ENCODE measurements at regions not wholly inside any gene's neighbourhood (a gene's known extent, or its start where the extent isn't known, plus 50 kb on each side); places are given as distances from the start of the nearest gene placed in this dataset.

- Histone ChIP-seq H3K4me3 (ENCODE audit: low read depth, low read length, poor library complexity, severe bottlenecking) (no peak overlapping the region), H3K27me3 (replicated peaks; ENCODE audit: insufficient read depth, low read depth, low read length, poor library complexity) (no peaks in the 10 kb centered on the region), H3K4me1 (ENCODE audit: insufficient read depth, low read length, poor library complexity, severe bottlenecking) (no peaks in the 10 kb centered on the region), H3K9me3 (ENCODE audit: low read depth, low read length, poor library complexity, severe bottlenecking) (no peaks in the 10 kb centered on the region), H3K36me3 (ENCODE audit: insufficient read depth, low read length, poor library complexity, severe bottlenecking) (no peaks in the 10 kb centered on the region), H3K27ac (ENCODE audit: low read depth, low read length, poor library complexity, severe bottlenecking) (no peak overlapping the region)
- ChIA-PET POLR2A (ENCODE audit: low non-redundant PET) (no interaction called here), CTCF (no interaction called here)
- no peak for TF ChIP-seq EZH2 (IDR thresholded peaks at IDR 0.05; ENCODE audit: borderline replicate concordance, low read depth, low read length, poor library complexity, severe bottlenecking)
- TF ChIP-seq, protein P1, sequence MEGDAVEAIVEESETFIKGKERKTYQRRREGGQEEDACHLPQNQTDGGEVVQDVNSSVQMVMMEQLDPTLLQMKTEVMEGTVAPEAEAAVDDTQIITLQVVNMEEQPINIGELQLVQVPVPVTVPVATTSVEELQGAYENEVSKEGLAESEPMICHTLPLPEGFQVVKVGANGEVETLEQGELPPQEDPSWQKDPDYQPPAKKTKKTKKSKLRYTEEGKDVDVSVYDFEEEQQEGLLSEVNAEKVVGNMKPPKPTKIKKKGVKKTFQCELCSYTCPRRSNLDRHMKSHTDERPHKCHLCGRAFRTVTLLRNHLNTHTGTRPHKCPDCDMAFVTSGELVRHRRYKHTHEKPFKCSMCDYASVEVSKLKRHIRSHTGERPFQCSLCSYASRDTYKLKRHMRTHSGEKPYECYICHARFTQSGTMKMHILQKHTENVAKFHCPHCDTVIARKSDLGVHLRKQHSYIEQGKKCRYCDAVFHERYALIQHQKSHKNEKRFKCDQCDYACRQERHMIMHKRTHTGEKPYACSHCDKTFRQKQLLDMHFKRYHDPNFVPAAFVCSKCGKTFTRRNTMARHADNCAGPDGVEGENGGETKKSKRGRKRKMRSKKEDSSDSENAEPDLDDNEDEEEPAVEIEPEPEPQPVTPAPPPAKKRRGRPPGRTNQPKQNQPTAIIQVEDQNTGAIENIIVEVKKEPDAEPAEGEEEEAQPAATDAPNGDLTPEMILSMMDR (conservative IDR thresholded peaks at IDR 0.05; ENCODE audit: low read depth, low read length), result no peak
- DNase-seq (ENCODE audit: low spot score), result no peak
- no TSS peak for BruUV-seq (replicated peaks)
- intact Hi-C loops (cut with micrococcal nuclease; ENCODE audit: unreplicated experiment), result no loop called here
These were observed 105.3 kb upstream of the AMN1 start for GRCh38 chr12:31834150-31834549.

DNA sequence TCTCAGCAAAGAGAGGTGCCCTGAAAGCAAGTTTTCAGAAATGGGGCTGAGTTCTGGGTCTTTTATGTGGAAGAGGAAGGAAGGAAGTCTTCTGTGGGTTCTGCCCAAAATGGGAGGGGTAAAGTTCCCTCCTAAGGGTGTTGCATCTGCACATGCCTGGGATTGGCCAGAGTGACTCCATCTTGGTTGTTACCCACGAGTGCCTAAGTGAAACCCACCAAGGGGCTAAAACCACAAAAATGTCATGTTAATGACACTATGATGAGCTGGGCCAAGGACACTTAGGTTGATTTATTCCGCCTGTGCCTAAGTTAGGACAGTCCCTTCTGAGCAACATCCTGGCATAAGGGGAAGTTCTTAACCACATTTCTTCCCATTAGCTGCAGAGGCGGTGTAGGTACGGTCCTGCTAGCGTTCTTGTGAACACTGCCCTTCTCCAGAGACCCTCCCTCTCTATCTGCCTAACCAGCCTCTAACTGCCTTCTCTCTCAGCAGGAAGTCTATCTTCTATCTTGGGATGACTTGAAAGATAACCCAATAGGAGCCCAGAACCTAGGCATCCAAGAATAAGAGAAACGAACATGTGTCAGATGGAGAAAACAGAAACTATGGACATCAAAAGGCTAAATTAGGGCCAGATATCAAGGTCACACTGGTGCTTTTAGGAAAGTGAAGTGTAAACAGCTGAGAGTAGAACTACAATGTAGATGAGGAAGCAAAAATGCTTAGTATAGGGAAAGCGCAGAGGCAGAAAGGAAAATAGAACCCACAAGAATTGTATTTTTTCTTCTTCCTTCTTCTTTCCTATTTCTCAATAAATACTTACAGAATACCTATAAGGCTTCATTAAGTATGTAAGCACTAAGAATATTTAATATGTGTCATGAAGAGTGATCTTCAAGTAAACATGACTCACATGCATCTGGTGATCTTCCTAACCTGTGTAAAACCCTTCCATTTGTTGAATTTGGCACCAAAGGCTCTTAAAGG, 104.2 kb upstream of the AMN1 start:
- no peak for DNase-seq (ENCODE audit: low spot score)
- H3K9me3 ChIP-seq (ENCODE audit: low read depth, low read length, poor library complexity, severe bottlenecking), result no peaks in the 10 kb centered on the region
- CTCF ChIA-PET, result no interaction called here
- H3K4me1 ChIP-seq (ENCODE audit: insufficient read depth, low read length, poor library complexity, severe bottlenecking), result no peaks in the 10 kb centered on the region
- H3K27ac ChIP-seq (ENCODE audit: low read depth, low read length, poor library complexity, severe bottlenecking), result no peak overlapping the region
- BruUV-seq (replicated peaks), result no TSS peak
- intact Hi-C loops (cut with micrococcal nuclease; ENCODE audit: unreplicated experiment), result no loop called here
- no peak overlapping the region for H3K4me3 ChIP-seq (ENCODE audit: low read depth, low read length, poor library complexity, severe bottlenecking)
- TF ChIP-seq EZH2 (IDR thresholded peaks at IDR 0.05; ENCODE audit: borderline replicate concordance, low read depth, low read length, poor library complexity, severe bottlenecking), result no peak
- TF ChIP-seq, protein P1 (conservative IDR thresholded peaks at IDR 0.05; ENCODE audit: low read depth, low read length), result no peak
- H3K27me3 ChIP-seq (replicated peaks; ENCODE audit: insufficient read depth, low read depth, low read length, poor library complexity), result no peaks in the 10 kb centered on the region
- no peaks in the 10 kb centered on the region for H3K36me3 ChIP-seq (ENCODE audit: insufficient read depth, low read length, poor library complexity, severe bottlenecking)
- POLR2A ChIA-PET (ENCODE audit: low non-redundant PET), result no interaction called here

DNA sequence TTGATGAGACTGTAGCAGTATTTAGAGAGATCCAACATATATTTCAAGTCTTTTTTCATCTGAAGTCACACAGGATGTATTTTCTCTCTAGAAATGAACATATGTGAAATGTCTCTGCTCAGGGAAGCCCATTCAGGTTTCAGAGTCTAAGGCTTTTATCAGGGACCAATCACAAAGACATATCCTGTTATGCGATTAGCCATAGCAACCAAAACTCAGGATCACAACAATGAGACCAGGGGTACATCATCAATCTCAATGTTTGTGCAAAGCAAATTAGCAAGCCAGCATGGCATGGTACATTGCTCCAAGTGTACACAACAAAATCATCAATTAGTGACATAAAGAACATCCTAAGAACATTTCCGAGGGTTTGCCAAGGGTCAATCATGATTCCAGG, 99.2 kb upstream of the AMN1 start:
- intact Hi-C loops (cut with micrococcal nuclease; ENCODE audit: unreplicated experiment), result no loop called here
- Histone ChIP-seq H3K9me3 (ENCODE audit: low read depth, low read length, poor library complexity, severe bottlenecking) (peaks cover 7% of the 10 kb centered on the region), H3K4me3 (ENCODE audit: low read depth, low read length, poor library complexity, severe bottlenecking) (no peak overlapping the region), H3K27me3 (replicated peaks; ENCODE audit: insufficient read depth, low read depth, low read length, poor library complexity) (no peaks in the 10 kb centered on the region), H3K4me1 (ENCODE audit: insufficient read depth, low read length, poor library complexity, severe bottlenecking) (no peaks in the 10 kb centered on the region), H3K36me3 (ENCODE audit: insufficient read depth, low read length, poor library complexity, severe bottlenecking) (no peaks in the 10 kb centered on the region), H3K27ac (ENCODE audit: low read depth, low read length, poor library complexity, severe bottlenecking) (no peak overlapping the region)
- DNase-seq (ENCODE audit: low spot score), result no peak
- BruUV-seq (replicated peaks), result no TSS peak
- ChIA-PET CTCF (no interaction called here), POLR2A (ENCODE audit: low non-redundant PET) (no interaction called here)
- TF ChIP-seq, protein P1 (conservative IDR thresholded peaks at IDR 0.05; ENCODE audit: low read depth, low read length), result no peak
- no peak for TF ChIP-seq EZH2 (IDR thresholded peaks at IDR 0.05; ENCODE audit: borderline replicate concordance, low read depth, low read length, poor library complexity, severe bottlenecking)
